Sigmoid colon (tissue), 6 donors: ENCODE measurements at regions not wholly inside any gene's neighbourhood (a gene's known extent, or its start where the extent isn't known, plus 50 kb on each side); places are given as distances from the start of the nearest gene placed in this dataset.

Experiments used
- DNase-seq: peaks from one replicate; pipeline ENCODE4 v3.0.0-alpha.2; 2019
- H3K27ac ChIP-seq, 4 donors: fragments of 200-600 bp; sonication (generic); one replicate each; pipeline ENCODE4 v1.5.1; 2016 to 2019; ENCODE audit warnings: mild to moderate bottlenecking in 1 of 4
- H3K27me3 ChIP-seq, 3 donors: fragments of 200-600 bp; sonication (generic); one replicate each; pipeline ENCODE4 v1.5.1; 2019; ENCODE audit warnings: mild to moderate bottlenecking in 1 of 3
- H3K36me3 ChIP-seq, 4 donors: fragments of 200-600 bp; sonication (generic); one replicate each; pipeline ENCODE4 v1.5.1; 2016 to 2019
- H3K4me1 ChIP-seq, 4 donors: fragments of 200-600 bp; sonication (generic); one replicate each; pipeline ENCODE4 v1.5.1; 2017 to 2019
- H3K4me3 ChIP-seq, 4 donors: fragments of 200-600 bp; sonication (generic); one replicate each; pipeline ENCODE4 v1.5.1; 2017 to 2019; ENCODE audit warnings: mild to moderate bottlenecking in 2 of 4, moderate library complexity in 1 of 4
- H3K9me3 ChIP-seq, 4 donors: fragments of 200-600 bp in 3 of 4; sonication (generic) in 3 of 4; one replicate each; pipeline versions ENCODE4 v1.5.1 to v1.6.1; 2013 to 2019
- EP300 ChIP-seq, 4 donors: sonication (generic); formaldehyde crosslinking; IDR thresholded peaks; one replicate each; pipeline ENCODE4 v1.6.1; 2017; ENCODE audit warnings: antibody characterized with exemption in 4 of 4
- POLR2A ChIP-seq, 2 donors: fragments of 450-650 bp; IDR thresholded peaks; one replicate each; pipeline ENCODE4 v1.6.1; 2016; ENCODE audit warnings: antibody characterized with exemption in 2 of 2, mild to moderate bottlenecking in 2 of 2, moderate library complexity in 2 of 2
- POLR2AphosphoS5 ChIP-seq, 4 donors: sonication (generic); formaldehyde crosslinking; IDR thresholded peaks; one replicate each; pipeline ENCODE4 v1.6.1; 2017; ENCODE audit warnings: antibody characterized with exemption in 4 of 4
- WGBS, 2 donors: extraction: QIAGEN DNeasy Blood & Tissue Kit; methylation state at CpG; one replicate each; pipeline ENCODE4 v1.1.7; 2013; 5-methylcytosine and 5-hydroxymethylcytosine counted together
- intact Hi-C: fragments of 100-400 bp; cut with DNase I; formaldehyde crosslinking; loops from one replicate; pipeline ENCODE4 v1.15.1; 2023
- TF ChIP-seq, protein P1 (sequence below), 4 experiments: fragments of 450-650 bp in 3 of 4; fragments of 200-600 bp in 1 of 4; IDR thresholded peaks; one replicate each; pipeline ENCODE4 v1.5.1; 2016 to 2019; ENCODE audit warnings: antibody characterized with exemption in 4 of 4, mild to moderate bottlenecking in 3 of 4, moderate library complexity in 2 of 4
- donor health status: healthy with polysubstance abuse.
- donor health status: healthy.

DNA sequence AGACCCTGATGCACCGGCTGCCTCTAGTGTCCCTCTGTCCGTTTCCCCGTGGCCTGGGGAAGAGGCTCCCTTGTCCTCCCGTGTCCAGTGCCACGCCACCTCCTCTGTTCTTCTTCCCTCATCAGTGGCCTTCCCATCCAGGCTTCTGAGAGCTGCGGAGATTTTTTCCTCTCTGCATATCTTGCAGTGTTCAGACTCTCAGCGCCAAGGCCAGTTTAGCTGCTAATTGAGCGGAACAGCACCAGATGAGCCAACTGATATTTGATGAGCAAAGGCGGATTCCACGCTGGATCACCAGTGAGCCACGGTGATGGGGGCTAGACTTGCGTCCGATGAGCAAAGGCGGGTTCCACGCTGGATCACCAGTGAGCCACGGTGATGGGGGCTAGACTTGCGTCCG is 257.6 kb downstream of the FOXL1 start:
- no peaks in the 10 kb centered on the region for H3K36me3 ChIP-seq
- H3K4me3 ChIP-seq, result no peak overlapping the region
- TF ChIP-seq POLR2AphosphoS5 (IDR thresholded peaks at IDR 0.05) (no peak), EP300 (IDR thresholded peaks at IDR 0.05) (no peak), POLR2A (IDR thresholded peaks at IDR 0.05) (no peak)
- TF ChIP-seq, protein P1, sequence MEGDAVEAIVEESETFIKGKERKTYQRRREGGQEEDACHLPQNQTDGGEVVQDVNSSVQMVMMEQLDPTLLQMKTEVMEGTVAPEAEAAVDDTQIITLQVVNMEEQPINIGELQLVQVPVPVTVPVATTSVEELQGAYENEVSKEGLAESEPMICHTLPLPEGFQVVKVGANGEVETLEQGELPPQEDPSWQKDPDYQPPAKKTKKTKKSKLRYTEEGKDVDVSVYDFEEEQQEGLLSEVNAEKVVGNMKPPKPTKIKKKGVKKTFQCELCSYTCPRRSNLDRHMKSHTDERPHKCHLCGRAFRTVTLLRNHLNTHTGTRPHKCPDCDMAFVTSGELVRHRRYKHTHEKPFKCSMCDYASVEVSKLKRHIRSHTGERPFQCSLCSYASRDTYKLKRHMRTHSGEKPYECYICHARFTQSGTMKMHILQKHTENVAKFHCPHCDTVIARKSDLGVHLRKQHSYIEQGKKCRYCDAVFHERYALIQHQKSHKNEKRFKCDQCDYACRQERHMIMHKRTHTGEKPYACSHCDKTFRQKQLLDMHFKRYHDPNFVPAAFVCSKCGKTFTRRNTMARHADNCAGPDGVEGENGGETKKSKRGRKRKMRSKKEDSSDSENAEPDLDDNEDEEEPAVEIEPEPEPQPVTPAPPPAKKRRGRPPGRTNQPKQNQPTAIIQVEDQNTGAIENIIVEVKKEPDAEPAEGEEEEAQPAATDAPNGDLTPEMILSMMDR (IDR thresholded peaks at IDR 0.05), result no peak
- WGBS, 2 donors, result 94 to 95% methylated on average over 15 of the region's 18 CpGs
- peaks cover 0 to 6% (median 2%) of the 10 kb centered on the region in 4 donors for H3K4me1 ChIP-seq
- no peaks in the 10 kb centered on the region for H3K27me3 ChIP-seq
- intact Hi-C loops, result no loop called here
- H3K27ac ChIP-seq, result no peak overlapping the region
- peaks cover 0 to 3% (median 0%) of the 10 kb centered on the region in 4 donors for H3K9me3 ChIP-seq
- no peak for DNase-seq

DNA sequence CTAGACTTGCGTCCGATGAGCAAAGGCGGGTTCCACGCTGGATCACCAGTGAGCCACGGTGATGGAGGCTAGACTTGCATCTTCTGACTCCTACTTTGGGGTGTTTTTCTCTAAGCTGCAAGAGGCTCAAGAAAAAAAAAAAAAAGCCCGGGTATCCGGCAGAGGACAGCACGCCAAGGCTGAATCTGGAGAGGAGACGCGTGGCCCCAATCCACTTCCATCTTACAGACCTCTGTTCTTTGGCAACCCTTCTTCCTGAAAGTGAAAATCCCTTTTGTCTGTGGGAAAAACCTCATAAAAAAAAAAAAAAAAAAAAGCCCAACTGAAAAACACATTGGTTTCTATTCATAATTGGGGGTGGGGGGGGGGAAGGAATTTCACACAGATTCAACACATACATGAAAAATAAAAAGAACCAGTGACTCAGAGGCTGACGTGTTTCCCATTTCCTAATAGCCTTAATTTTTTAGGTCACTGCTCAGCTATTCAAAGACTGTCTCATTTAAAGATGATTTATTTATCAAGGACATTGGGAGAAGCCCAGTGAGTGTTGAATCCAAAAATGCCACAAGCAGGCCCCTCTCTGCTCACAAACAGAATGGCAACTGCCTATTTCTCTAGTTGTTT is 258.3 kb downstream of the FOXL1 start:
- WGBS, 2 donors, result 84 to 88% methylated on average over 11 of the region's 11 CpGs
- no peak for DNase-seq

DNA sequence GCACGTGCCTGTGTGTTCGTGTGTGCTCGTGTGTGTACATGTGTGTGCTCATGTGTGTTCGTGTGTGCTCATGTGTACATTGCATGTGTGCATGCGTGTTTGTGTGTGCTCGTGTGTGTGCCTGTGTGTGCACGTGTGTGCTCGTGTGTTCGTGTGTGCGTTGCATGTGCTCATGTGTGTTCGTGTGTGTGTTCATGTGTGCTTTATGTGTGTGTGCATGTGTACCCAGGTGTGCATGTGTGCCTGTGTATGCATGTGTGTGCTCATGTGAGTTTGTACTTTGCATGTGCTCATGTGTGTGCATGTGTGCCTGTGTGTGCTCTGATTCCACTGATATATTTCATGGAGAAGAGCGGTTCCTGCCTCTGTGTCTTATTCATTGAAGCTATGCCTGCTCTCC is 265.5 kb downstream of the FOXL1 start:
- Histone ChIP-seq H3K27me3 (peaks cover 0 to 9% (median 0%) of the 10 kb centered on the region in 3 donors), H3K9me3 (peaks cover 0 to 2% (median 0%) of the 10 kb centered on the region in 4 donors), H3K36me3 (no peaks in the 10 kb centered on the region), H3K27ac (no peak overlapping the region), H3K4me3 (no peak overlapping the region), H3K4me1 (no peaks in the 10 kb centered on the region)
- intact Hi-C loops, result no loop called here
- TF ChIP-seq POLR2AphosphoS5 (IDR thresholded peaks at IDR 0.05) (no peak), POLR2A (IDR thresholded peaks at IDR 0.05) (no peak)
- WGBS, 2 donors, result 94 to 95% methylated on average over 12 of the region's 12 CpGs
- no peak for DNase-seq

More for the DNA sequence above, 258.3 kb downstream of the FOXL1 start:
- Histone ChIP-seq H3K9me3 (peaks cover 0 to 3% (median 0%) of the 10 kb centered on the region in 4 donors), H3K36me3 (no peaks in the 10 kb centered on the region), H3K27me3 (no peaks in the 10 kb centered on the region), H3K4me3 (no peak overlapping the region), H3K4me1 (peaks cover 0 to 6% (median 2%) of the 10 kb centered on the region in 4 donors), H3K27ac (no peak overlapping the region)
- no peak for TF ChIP-seq POLR2A (IDR thresholded peaks at IDR 0.05)
- no peak for TF ChIP-seq POLR2AphosphoS5 (IDR thresholded peaks at IDR 0.05)
- TF ChIP-seq, protein P1 (IDR thresholded peaks at IDR 0.05), result no peak
- no peak for TF ChIP-seq EP300 (IDR thresholded peaks at IDR 0.05)
- intact Hi-C loops, result no loop called here

DNA sequence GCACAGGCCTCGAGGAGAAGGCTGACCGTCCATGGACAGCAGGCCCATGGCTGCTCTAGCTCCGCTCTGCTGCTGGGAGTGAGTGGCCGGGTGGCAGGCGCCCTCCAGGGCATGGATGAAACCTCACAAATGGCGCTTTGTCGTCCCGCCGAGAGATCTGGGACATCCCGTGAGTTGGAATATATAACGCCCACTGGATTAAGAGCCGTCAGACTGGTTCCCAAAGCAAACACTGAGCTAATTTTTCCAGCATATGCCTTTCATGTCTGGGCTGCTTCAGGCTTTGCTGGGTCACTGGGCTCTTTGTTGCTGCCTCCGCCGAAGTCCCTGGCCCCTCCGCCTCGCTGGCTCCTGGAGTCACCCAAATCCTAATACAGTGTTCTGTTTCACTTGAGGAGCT is 266.3 kb downstream of the FOXL1 start:
- Histone ChIP-seq H3K4me3 (no peak overlapping the region), H3K36me3 (no peaks in the 10 kb centered on the region), H3K9me3 (no peaks in the 10 kb centered on the region), H3K27me3 (peaks cover 0 to 9% (median 0%) of the 10 kb centered on the region in 3 donors), H3K27ac (no peak overlapping the region), H3K4me1 (no peaks in the 10 kb centered on the region)
- WGBS, 2 donors, result 37 to 79% methylated on average over 16 of the region's 16 CpGs
- no peak for TF ChIP-seq POLR2A (IDR thresholded peaks at IDR 0.05)
- no peak for TF ChIP-seq POLR2AphosphoS5 (IDR thresholded peaks at IDR 0.05)
- TF ChIP-seq EP300 (IDR thresholded peaks at IDR 0.05), result no peak
- TF ChIP-seq, protein P1 (IDR thresholded peaks at IDR 0.05), result no peak
- intact Hi-C loops, result no loop called here
- no peak for DNase-seq

DNA sequence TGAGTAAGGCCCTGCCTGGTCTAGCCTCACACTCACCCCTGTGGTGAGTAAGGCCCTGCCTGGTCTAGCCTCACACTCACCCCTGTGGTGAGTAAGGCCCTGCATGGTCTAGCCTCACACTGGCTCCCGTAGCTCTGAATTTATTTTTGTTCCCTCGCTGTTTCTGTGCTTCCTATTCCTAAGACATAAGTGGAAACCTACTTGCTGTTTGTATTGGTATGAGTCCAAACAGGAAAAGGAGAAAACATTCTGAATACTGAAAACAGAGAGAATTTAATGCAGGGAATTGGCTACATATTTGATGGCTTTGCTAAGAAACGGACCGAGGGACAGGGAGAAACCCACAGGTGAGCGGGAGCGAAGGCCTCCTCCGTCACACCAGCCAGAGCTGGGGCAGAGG is 267.8 kb downstream of the FOXL1 start:
- DNase-seq, result no peak
- H3K27me3 ChIP-seq, result peaks cover 0 to 9% (median 0%) of the 10 kb centered on the region in 3 donors
- H3K9me3 ChIP-seq, result no peaks in the 10 kb centered on the region
- TF ChIP-seq POLR2AphosphoS5 (IDR thresholded peaks at IDR 0.05) (no peak), EP300 (IDR thresholded peaks at IDR 0.05) (no peak), POLR2A (IDR thresholded peaks at IDR 0.05) (no peak)
- TF ChIP-seq, protein P1 (IDR thresholded peaks at IDR 0.05), result no peak
- WGBS, 2 donors, result 89 to 90% methylated on average over 7 of the region's 7 CpGs
- intact Hi-C loops, result no loop called here
- no peaks in the 10 kb centered on the region for H3K36me3 ChIP-seq
- no peaks in the 10 kb centered on the region for H3K4me1 ChIP-seq
- no peak overlapping the region for H3K27ac ChIP-seq
- H3K4me3 ChIP-seq, result no peak overlapping the region
